ENCODE measurements at regions not wholly inside any gene's neighbourhood (a gene's known extent, or its start where the extent isn't known, plus 50 kb on each side); places are given as distances from the start of the nearest gene placed in this dataset.

GRCh38 chr2:118634876-118635275, 212.6 kb downstream of the EN1 start:
- Histone ChIP-seq H3K27me3 (ENCODE audit: control insufficient read depth in 5 of 5, insufficient read depth in 4 of 5, low read length in 5 of 5) (peaks cover 0 to 9% (median 0%) of the 10 kb centered on the region in 5 donors), H3K9ac (ENCODE audit: low read length in 5 of 5) (no peak overlapping the region), H3K4me1 (ENCODE audit: control insufficient read depth in 5 of 5, insufficient read depth in 5 of 5, low read length in 5 of 5) (no peaks in the 10 kb centered on the region), H3K36me3 (ENCODE audit: control insufficient read depth in 5 of 5, insufficient read depth in 5 of 5, low read length in 5 of 5) (no peaks in the 10 kb centered on the region), H3K4me3 (ENCODE audit: low read depth in 1 of 5, low read length in 5 of 5) (no peak overlapping the region), H3K27ac (ENCODE audit: low read depth, low read length) (no peak overlapping the region), H3K9me3 (ENCODE audit: control insufficient read depth in 5 of 5, low read length in 5 of 5) (no peaks in the 10 kb centered on the region)

- H3K27ac ChIP-seq (ENCODE audit: low read depth, low read length), result no peak overlapping the region
- no peaks in the 10 kb centered on the region for H3K36me3 ChIP-seq (ENCODE audit: control insufficient read depth in 5 of 5, insufficient read depth in 5 of 5, low read length in 5 of 5)
- H3K4me1 ChIP-seq (ENCODE audit: control insufficient read depth in 5 of 5, insufficient read depth in 5 of 5, low read length in 5 of 5), result no peaks in the 10 kb centered on the region
- no peak overlapping the region for H3K9ac ChIP-seq (ENCODE audit: low read length in 5 of 5)
- no peaks in the 10 kb centered on the region for H3K9me3 ChIP-seq (ENCODE audit: control insufficient read depth in 5 of 5, low read length in 5 of 5)
- H3K4me3 ChIP-seq (ENCODE audit: low read depth in 1 of 5, low read length in 5 of 5), result no peak overlapping the region
- H3K27me3 ChIP-seq (ENCODE audit: control insufficient read depth in 5 of 5, insufficient read depth in 4 of 5, low read length in 5 of 5), result peaks cover 0 to 9% (median 0%) of the 10 kb centered on the region in 5 donors
These were observed 214.0 kb downstream of the EN1 start for GRCh38 chr2:118633371-118634018.

GRCh38 chr2:118632921-118633320, 214.5 kb downstream of the EN1 start:
- no peaks in the 10 kb centered on the region for H3K9me3 ChIP-seq (ENCODE audit: control insufficient read depth in 5 of 5, low read length in 5 of 5)
- no peaks in the 10 kb centered on the region for H3K36me3 ChIP-seq (ENCODE audit: control insufficient read depth in 5 of 5, insufficient read depth in 5 of 5, low read length in 5 of 5)
- H3K4me3 ChIP-seq (ENCODE audit: low read depth in 1 of 5, low read length in 5 of 5), result no peak overlapping the region
- no peaks in the 10 kb centered on the region for H3K4me1 ChIP-seq (ENCODE audit: control insufficient read depth in 5 of 5, insufficient read depth in 5 of 5, low read length in 5 of 5)
- no peak overlapping the region for H3K9ac ChIP-seq (ENCODE audit: low read length in 5 of 5)
- H3K27me3 ChIP-seq (ENCODE audit: control insufficient read depth in 5 of 5, insufficient read depth in 4 of 5, low read length in 5 of 5), result peaks cover 0 to 9% (median 0%) of the 10 kb centered on the region in 5 donors
- no peak overlapping the region for H3K27ac ChIP-seq (ENCODE audit: low read depth, low read length)

- no peak overlapping the region for H3K27ac ChIP-seq (ENCODE audit: low read depth, low read length)
- no peak overlapping the region for H3K4me3 ChIP-seq (ENCODE audit: low read depth in 1 of 5, low read length in 5 of 5)
- no peaks in the 10 kb centered on the region for H3K27me3 ChIP-seq (ENCODE audit: control insufficient read depth in 5 of 5, insufficient read depth in 4 of 5, low read length in 5 of 5)
- no peaks in the 10 kb centered on the region for H3K36me3 ChIP-seq (ENCODE audit: control insufficient read depth in 5 of 5, insufficient read depth in 5 of 5, low read length in 5 of 5)
- no peak overlapping the region for H3K9ac ChIP-seq (ENCODE audit: low read length in 5 of 5)
- H3K9me3 ChIP-seq (ENCODE audit: control insufficient read depth in 5 of 5, low read length in 5 of 5), result no peaks in the 10 kb centered on the region
- H3K4me1 ChIP-seq (ENCODE audit: control insufficient read depth in 5 of 5, insufficient read depth in 5 of 5, low read length in 5 of 5), result no peaks in the 10 kb centered on the region
These were observed 220.3 kb downstream of the EN1 start for GRCh38 chr2:118627156-118627555.

- no peaks in the 10 kb centered on the region for H3K9me3 ChIP-seq (ENCODE audit: control insufficient read depth in 5 of 5, low read length in 5 of 5)
- no peak overlapping the region for H3K27ac ChIP-seq (ENCODE audit: low read depth, low read length)
- H3K36me3 ChIP-seq (ENCODE audit: control insufficient read depth in 5 of 5, insufficient read depth in 5 of 5, low read length in 5 of 5), result no peaks in the 10 kb centered on the region
- H3K4me1 ChIP-seq (ENCODE audit: control insufficient read depth in 5 of 5, insufficient read depth in 5 of 5, low read length in 5 of 5), result no peaks in the 10 kb centered on the region
- no peak overlapping the region for H3K9ac ChIP-seq (ENCODE audit: low read length in 5 of 5)
- no peak overlapping the region for H3K4me3 ChIP-seq (ENCODE audit: low read depth in 1 of 5, low read length in 5 of 5)
- H3K27me3 ChIP-seq (ENCODE audit: control insufficient read depth in 5 of 5, insufficient read depth in 4 of 5, low read length in 5 of 5), result peaks cover 0 to 4% (median 0%) of the 10 kb centered on the region in 5 donors
These were observed 224.5 kb downstream of the EN1 start for GRCh38 chr2:118622913-118623312.

GRCh38 chr2:118622108-118622507, 225.3 kb downstream of the EN1 start:
- H3K27me3 ChIP-seq (ENCODE audit: control insufficient read depth in 5 of 5, insufficient read depth in 4 of 5, low read length in 5 of 5), result peaks cover 0 to 4% (median 0%) of the 10 kb centered on the region in 5 donors
- no peak overlapping the region for H3K9ac ChIP-seq (ENCODE audit: low read length in 5 of 5)
- H3K4me3 ChIP-seq (ENCODE audit: low read depth in 1 of 5, low read length in 5 of 5), result no peak overlapping the region
- no peak overlapping the region for H3K27ac ChIP-seq (ENCODE audit: low read depth, low read length)
- no peaks in the 10 kb centered on the region for H3K36me3 ChIP-seq (ENCODE audit: control insufficient read depth in 5 of 5, insufficient read depth in 5 of 5, low read length in 5 of 5)
- no peaks in the 10 kb centered on the region for H3K4me1 ChIP-seq (ENCODE audit: control insufficient read depth in 5 of 5, insufficient read depth in 5 of 5, low read length in 5 of 5)
- no peaks in the 10 kb centered on the region for H3K9me3 ChIP-seq (ENCODE audit: control insufficient read depth in 5 of 5, low read length in 5 of 5)

- Histone ChIP-seq H3K36me3 (ENCODE audit: control insufficient read depth in 5 of 5, insufficient read depth in 5 of 5, low read length in 5 of 5) (no peaks in the 10 kb centered on the region), H3K4me1 (ENCODE audit: control insufficient read depth in 5 of 5, insufficient read depth in 5 of 5, low read length in 5 of 5) (no peaks in the 10 kb centered on the region), H3K4me3 (ENCODE audit: low read depth in 1 of 5, low read length in 5 of 5) (no peak overlapping the region), H3K27me3 (ENCODE audit: control insufficient read depth in 5 of 5, insufficient read depth in 4 of 5, low read length in 5 of 5) (peaks cover 0 to 7% (median 0%) of the 10 kb centered on the region in 5 donors), H3K9ac (ENCODE audit: low read length in 5 of 5) (no peak overlapping the region), H3K9me3 (ENCODE audit: control insufficient read depth in 5 of 5, low read length in 5 of 5) (no peaks in the 10 kb centered on the region), H3K27ac (ENCODE audit: low read depth, low read length) (no peak overlapping the region)
These were observed 229.2 kb downstream of the EN1 start for GRCh38 chr2:118618279-118618678.

- Histone ChIP-seq H3K9me3 (ENCODE audit: control insufficient read depth in 5 of 5, low read length in 5 of 5) (no peaks in the 10 kb centered on the region), H3K27ac (ENCODE audit: low read depth, low read length) (no peak overlapping the region), H3K9ac (ENCODE audit: low read length in 5 of 5) (no peak overlapping the region), H3K4me3 (ENCODE audit: low read depth in 1 of 5, low read length in 5 of 5) (no peak overlapping the region), H3K27me3 (ENCODE audit: control insufficient read depth in 5 of 5, insufficient read depth in 4 of 5, low read length in 5 of 5) (peaks cover 0 to 9% (median 0%) of the 10 kb centered on the region in 5 donors), H3K36me3 (ENCODE audit: control insufficient read depth in 5 of 5, insufficient read depth in 5 of 5, low read length in 5 of 5) (no peaks in the 10 kb centered on the region), H3K4me1 (ENCODE audit: control insufficient read depth in 5 of 5, insufficient read depth in 5 of 5, low read length in 5 of 5) (no peaks in the 10 kb centered on the region)
These were observed 231.0 kb downstream of the EN1 start for GRCh38 chr2:118616432-118616831.

GRCh38 chr2:118614841-118615271, 232.6 kb downstream of the EN1 start:
- no peak overlapping the region for H3K4me3 ChIP-seq (ENCODE audit: low read depth in 1 of 5, low read length in 5 of 5)
- no peaks in the 10 kb centered on the region for H3K4me1 ChIP-seq (ENCODE audit: control insufficient read depth in 5 of 5, insufficient read depth in 5 of 5, low read length in 5 of 5)
- H3K36me3 ChIP-seq (ENCODE audit: control insufficient read depth in 5 of 5, insufficient read depth in 5 of 5, low read length in 5 of 5), result no peaks in the 10 kb centered on the region
- no peak overlapping the region for H3K27ac ChIP-seq (ENCODE audit: low read depth, low read length)
- H3K9me3 ChIP-seq (ENCODE audit: control insufficient read depth in 5 of 5, low read length in 5 of 5), result no peaks in the 10 kb centered on the region
- H3K9ac ChIP-seq (ENCODE audit: low read length in 5 of 5), result no peak overlapping the region
- H3K27me3 ChIP-seq (ENCODE audit: control insufficient read depth in 5 of 5, insufficient read depth in 4 of 5, low read length in 5 of 5), result peaks cover 0 to 7% (median 0%) of the 10 kb centered on the region in 5 donors

GRCh38 chr2:118613737-118614136, 233.7 kb downstream of the EN1 start:
- H3K4me1 ChIP-seq (ENCODE audit: control insufficient read depth in 5 of 5, insufficient read depth in 5 of 5, low read length in 5 of 5), result no peaks in the 10 kb centered on the region
- H3K27me3 ChIP-seq (ENCODE audit: control insufficient read depth in 5 of 5, insufficient read depth in 4 of 5, low read length in 5 of 5), result peaks cover 0 to 5% (median 0%) of the 10 kb centered on the region in 5 donors
- no peaks in the 10 kb centered on the region for H3K36me3 ChIP-seq (ENCODE audit: control insufficient read depth in 5 of 5, insufficient read depth in 5 of 5, low read length in 5 of 5)
- H3K27ac ChIP-seq (ENCODE audit: low read depth, low read length), result no peak overlapping the region
- no peak overlapping the region for H3K4me3 ChIP-seq (ENCODE audit: low read depth in 1 of 5, low read length in 5 of 5)
- H3K9me3 ChIP-seq (ENCODE audit: control insufficient read depth in 5 of 5, low read length in 5 of 5), result no peaks in the 10 kb centered on the region
- no peak overlapping the region for H3K9ac ChIP-seq (ENCODE audit: low read length in 5 of 5)
